ENCODE measurements at regions not wholly inside any gene's neighbourhood (a gene's known extent, or its start where the extent isn't known, plus 50 kb on each side); places are given as distances from the start of the nearest gene placed in this dataset.
"Not testable (repeated sequence)": the region's sequence is repeated elsewhere in the genome, so short reads cannot be mapped to it uniquely, and the experiment has no call there.

DNA sequence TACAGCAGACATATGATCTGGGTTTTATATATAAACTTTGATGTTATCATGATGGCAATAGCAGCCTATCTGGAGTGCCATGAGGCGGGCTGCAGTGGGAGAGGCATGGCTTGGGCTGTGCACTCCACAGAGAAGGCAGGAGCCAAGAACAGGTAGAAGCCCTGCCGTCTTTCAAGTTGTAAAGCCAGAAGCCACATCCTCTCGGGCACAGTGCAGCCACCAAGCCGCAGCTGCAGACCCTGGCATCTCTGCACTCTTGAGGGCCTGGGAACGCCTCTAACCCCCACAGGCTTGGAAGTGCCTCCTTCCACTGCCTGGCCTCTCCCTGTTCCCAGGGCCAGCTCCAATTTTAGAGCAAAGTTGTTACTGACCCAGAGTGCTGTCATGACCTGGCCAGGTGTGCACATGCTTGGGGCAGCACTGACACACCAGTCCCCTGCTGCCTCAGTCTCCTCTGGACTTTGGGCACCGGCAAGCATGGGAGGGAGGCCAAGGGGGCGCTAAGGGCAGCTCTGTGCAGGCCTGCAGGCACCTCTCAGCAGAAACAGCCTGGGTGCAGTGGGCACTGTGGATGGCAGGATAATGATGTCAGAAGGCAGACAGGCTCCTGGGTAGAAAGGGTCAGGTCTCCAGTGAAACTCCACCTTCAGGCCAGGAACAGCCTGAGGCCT lies 1619.8 kb upstream of the PRMT6 start:
- no peak for DNase-seq

DNA sequence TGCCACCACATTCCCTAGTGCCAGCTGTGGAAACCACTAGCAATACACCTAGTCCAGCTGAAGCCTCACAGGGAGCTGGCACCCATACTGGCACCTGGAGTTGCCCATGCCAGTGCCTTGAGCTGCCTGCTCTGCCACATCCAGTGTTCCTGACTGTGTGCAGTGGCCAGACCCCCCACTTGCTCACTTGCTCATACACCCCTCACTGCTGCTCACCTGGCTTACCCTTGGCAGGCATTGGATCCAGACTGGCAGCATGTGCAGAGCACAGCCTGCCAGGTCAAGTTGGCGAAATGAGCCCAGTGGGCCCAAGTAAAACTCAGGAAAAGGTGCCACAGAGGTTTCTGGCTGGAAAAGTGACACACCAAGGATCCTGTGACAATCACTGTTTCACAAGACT lies 1618.6 kb upstream of the PRMT6 start:
- no peak for DNase-seq

DNA sequence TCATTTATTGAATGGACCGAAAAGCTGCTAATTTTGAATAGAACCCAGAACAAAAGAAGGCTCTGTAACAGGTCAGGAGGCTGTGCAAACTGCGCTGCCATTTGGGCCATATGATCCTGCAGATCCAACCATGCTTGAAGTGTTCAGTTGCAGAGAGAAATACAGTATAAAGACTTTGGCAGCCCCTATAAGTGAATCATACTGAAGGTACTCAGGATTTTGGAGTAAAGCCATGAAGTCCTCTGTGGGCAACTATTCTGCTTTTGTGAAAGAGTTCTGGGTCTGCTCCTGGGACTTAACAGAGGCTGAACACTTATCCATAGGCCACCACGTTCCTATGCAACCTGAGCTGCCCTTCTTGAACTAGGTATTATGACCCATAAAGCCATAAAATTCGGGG lies 1613.6 kb upstream of the PRMT6 start:
- DNase-seq, result no peak

DNA sequence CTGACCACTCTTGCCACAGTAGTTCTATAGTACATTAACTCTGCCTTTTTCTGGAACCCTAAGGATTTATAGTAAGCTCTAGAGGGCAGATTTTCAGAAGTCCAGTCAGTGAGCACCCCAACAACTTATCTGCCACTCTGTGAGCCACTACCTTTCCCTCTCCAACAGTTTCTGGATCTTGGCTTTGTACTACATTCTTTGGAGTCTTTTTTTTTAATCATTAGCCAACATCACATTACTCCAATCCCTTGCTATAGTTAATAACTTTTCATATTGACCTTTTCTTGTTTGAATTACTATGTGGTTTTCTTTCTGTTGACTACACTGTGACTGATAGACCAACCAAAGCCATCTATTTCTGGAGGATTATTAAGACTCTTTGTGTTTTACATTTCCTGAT lies 1596.7 kb upstream of the PRMT6 start:
- DNase-seq, result no peak

DNA sequence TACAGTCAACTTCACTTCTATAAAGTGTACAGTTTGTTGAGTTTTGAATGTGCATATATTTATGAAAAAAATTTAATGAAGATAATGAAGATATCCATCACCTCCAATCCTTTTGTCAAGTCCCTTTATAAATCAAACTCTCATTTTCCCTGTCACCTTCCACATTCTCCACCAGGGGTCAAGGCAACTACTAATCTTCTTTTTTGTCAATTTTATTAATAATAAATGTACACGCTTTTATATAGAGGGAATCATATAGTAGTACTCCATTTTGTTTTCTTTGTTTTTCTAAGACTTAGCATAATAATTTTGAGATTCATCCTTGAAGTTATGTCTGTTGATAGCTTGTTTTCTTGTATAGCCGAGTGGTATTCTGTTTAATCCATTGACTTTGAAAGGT lies 1594.2 kb upstream of the PRMT6 start:
- no peak for DNase-seq

DNA sequence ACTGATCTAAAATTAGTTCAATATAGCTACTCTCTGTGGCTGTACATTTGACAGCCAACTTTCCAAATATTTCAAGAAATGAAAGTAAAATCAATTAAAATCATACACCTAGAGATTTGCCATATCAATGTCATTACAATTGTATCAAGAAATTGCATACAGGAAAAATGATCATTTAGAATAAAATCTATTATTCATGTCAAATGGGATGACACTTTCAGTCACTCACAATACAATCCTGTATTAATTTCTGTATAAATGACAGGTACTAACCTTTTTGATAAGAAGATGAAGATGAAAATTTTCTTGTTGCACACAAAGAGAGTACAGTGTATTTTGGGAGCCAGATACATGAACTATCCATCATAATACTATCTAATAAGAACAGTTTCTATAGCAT lies 1588.9 kb upstream of the PRMT6 start:
- no peak for DNase-seq

DNA sequence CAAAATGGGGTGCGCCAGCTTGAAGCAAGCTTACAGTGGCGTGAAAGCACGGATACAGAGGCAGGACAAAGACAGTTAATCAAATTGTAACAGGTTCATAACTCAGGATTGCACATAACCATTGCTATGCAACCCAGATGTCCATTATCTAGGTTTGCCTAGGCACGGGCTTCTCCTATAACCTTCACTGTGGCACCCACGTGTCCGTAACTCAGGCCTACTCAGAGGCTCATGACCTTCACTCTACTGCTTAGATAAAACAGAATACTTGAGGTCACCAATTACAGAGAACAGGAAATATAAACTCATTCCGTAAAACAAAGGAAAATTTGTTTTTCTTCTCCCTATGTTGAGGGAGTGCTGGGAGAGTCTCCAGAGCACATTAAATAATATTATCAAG lies 1585.9 kb upstream of the PRMT6 start:
- not testable (repeated sequence) for DNase-seq

DNA sequence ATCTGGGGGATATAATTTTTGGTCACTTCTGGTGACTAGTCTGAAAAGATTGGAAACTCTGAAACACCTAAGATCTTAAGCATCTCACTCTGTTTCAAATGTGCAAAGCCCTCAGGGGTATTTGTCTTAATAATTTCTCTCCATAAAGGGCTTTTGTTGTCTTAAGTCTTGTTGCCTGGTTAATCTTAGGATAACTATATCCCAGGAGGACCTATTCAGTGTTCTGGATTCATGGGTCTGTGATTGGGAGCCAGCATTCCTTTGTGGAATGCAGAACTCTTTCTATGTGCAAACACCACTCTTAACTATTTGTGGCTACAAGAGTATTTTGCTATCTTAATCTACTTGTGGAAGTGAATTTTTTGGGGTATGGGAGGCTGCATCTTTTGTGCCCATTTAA lies 1573.0 kb upstream of the PRMT6 start:
- no peak for DNase-seq

DNA sequence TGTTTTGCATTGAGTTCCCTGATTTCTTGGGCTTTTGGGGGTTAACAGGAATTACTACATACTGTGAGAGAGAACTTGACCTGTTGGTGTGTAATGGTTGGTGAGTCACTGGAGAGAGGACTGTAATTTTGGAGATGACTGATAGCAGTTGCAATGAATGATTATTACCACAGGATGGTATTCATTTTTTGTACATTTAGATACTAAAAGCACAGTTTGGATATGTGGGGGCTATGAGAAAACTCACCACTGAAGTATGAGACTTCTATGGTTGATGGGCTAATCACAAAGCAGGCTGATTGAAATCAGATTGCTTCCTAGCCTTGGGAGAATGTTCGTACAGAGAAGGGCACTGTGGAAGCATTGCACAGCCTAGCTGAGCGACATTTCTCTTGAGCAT lies 1571.3 kb upstream of the PRMT6 start:
- no peak for DNase-seq

DNA sequence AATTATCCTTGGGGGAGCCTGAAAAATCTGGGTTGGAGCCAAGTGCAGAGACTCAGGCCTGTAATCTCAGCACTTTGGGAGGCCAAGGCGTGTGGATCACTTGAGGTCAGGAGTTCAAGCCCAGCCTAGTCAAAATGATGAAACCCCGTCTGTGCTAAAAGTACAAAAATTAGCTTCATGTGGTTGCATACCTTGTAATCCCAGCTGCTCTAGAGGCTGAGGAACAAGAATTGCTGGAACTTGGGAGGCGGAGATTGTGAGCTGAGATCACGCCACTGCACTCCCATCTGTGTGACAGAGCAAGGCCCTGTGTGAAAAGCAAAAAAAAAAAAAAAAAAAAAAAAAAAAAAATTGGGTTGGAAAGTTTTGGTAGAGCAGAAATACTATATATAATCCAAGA lies 1563.6 kb upstream of the PRMT6 start:
- DNase-seq, result no peak

DNA sequence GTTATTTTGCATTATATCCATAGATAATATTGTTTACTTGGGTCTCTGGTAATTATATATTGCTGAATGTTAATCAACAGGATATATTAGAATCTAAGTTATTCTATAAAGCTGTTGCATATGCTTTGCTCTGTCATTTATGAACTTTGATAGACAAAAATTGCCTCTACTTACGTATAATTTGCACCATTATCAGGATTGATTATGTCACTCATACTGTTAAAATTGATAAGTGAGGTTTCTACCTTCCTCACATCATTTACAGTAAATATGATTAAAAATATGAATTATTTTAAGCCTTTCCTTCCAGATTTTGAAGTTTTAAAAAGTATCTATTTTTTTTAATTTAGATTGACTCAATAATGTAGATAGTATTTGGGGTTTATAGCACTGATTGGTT lies 1540.4 kb upstream of the PRMT6 start:
- DNase-seq, result no peak

DNA sequence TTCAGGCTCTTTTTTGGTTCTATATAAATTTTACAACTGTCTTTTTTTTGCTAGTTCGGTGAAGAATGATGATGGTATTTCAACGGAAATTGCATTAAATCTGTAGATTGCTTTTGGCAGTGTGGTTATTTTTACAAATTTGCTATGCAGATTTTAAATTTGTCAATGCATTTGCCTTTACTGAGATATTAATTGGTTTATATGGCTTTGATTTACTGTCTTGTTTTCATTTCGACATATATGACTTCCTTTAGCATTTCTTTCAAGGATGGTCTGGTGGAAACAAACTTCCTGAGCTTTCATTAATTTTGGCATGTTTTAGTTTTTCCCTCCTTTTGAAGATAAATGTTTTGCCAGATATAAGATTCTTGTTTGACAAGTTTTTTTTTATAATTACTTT lies 1522.5 kb upstream of the PRMT6 start:
- no peak for DNase-seq

DNA sequence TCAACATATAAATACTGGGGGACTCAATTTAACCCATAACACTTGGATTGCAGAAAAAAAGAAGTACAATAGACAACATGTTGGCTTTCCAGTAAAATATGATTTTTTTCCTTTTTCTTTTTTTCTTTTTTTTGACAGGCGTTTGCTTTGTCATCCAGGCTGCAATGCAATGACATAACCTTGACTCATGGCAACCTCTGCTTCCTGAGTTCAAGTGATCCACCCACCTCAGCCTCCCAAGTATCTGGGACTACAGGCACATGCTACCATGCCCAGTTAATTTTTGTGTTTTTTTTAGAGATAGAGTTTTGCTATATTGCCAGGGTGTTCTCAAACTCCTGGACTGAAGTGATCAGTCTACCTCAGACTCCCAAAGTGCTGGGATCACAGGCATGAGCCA lies 1512.0 kb upstream of the PRMT6 start:
- DNase-seq, result no peak

DNA sequence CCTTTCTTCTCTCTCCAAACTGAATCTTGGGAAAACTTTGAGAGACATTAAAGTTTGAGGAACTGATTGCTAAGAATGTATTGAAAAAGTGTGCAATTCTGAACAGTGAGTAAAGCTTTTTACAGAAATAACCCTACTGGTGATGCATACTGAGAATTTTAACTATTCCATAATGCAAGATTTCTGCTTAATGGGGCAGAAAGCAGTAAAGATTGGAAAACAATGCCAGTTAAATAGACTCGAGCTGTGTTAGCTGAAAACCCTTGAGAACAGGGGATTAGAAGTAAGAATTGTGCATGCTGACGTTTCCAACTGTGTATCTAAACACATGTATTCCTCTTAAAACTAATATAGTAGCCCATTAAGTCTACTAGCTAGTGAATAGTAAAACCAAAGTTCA lies 1500.2 kb upstream of the PRMT6 start:
- no peak for DNase-seq

DNA sequence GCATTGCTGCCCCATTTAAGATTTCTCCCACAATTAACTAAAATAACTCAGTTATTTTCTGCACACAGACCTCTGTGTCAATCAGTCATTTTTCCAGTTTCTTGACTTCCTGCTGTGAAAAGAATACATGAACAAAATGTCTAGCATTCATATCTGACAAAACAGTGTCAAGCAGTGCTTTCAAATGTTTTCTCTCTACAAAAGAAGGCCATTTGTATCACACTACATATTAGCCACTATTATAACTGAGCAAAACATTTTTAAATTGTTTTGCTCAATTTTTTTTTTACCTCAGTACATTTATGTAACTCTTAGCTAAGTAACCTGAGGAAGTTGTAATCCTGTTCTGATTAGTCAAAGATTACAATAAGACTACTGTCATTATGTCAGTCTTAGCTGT lies 1498.5 kb upstream of the PRMT6 start:
- DNase-seq, result no peak

DNA sequence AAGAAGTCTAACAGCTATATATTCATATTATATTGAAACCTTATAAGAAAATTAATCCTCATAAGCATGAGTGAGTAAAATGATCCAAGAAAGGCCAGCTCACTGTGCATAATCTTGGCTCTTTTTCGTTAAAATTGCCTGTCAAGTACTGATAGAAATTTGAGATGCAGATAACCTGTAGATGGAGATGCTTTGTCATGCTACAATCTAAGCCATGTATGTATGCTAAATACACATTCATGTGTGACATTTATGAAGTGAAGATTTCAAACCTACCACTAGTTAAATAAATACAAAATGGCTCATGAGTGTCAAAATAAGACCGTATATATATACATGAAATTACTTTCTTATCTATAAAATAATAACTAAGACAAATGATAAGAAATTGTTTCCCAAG lies 1491.5 kb upstream of the PRMT6 start:
- no peak for DNase-seq

DNA sequence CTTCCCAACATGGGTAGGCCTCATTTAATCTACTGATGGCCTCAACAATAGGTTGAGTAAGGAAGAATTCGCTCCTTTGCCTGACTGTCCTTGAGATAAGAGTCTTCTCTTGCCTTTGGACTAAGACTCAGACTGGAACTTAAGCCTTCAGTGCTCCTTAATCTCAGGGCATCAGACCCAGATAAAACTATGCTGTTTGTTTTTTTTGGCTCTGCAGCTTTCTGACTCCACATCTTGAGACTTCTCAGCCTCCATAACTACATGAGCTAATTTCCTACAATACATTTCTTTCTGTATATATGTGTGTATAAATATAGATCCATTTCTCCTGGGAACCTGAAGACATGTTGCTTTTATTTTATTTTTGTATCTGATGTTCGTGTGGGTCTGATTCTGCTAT lies 1470.7 kb upstream of the PRMT6 start:
- no peak for DNase-seq

DNA sequence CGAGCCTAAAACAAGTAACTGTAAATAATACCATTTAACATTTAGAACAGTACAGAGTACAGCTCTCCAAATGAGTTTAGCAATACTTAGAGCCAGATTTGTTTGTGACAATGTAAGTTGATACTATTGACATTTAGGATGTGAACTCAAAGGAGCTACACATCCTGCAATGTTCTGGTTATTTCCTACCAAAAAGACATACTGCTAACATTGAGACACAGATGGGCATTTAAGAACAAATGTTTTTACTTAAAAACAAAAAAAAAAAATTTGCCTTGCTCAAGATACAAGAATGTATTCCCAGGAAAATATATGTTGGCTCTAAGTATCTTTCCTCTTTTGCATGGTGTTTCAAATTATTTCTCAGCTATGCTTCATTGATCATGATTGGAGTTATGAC lies 1464.8 kb upstream of the PRMT6 start:
- no peak for DNase-seq

DNA sequence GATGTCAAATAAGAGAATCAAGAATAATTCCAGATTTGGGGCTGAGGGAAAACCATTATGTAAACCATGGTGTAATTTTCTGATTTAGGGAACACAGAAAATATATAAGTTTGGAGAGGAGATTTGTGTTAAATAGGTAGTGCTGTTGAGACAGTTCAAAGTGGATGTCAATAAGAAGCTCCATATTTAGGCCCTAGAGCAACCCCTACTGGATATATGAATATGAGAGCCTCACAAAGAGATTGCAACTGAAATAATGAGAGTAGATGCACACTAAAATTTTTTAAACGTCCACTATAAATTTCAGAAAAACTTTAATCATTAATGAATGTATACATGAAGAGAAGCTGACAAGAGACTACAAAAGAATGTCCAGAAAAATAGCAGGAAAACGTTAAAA lies 1447.8 kb upstream of the PRMT6 start:
- peak; percentile 2 for DNase-seq

DNA sequence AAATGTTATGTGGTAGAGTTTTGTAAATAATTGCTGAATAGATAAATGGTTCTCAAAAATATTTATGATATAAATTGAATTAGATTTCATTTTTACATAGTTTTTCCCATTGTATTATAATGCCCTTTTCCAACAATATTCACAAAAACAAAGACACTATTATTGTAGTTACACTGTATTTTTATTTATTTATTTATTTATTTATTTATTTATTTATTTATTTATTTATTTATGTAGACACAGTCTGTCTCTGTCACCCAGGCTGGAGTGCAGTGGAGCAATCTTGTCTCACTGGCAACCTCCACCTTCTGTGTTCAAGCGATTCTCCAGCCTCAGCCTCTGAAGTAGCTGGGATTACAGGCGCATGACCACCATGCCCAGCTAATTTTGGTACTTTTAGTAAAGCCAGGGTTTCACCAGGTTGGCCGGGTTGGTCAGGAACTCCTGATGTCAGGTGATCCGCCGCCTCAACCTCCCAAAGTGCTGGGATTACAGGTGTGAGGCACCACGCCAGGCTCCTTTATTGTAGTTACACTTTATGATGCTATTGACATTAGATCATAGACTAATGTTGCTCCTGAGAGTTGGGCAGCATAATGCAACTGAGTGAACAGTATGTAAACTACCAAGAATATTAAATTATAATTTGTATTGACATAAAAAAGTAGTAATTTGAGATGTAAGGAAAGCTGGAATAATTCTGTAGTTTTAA lies 1430.0 kb upstream of the PRMT6 start:
- no peak for DNase-seq

DNA sequence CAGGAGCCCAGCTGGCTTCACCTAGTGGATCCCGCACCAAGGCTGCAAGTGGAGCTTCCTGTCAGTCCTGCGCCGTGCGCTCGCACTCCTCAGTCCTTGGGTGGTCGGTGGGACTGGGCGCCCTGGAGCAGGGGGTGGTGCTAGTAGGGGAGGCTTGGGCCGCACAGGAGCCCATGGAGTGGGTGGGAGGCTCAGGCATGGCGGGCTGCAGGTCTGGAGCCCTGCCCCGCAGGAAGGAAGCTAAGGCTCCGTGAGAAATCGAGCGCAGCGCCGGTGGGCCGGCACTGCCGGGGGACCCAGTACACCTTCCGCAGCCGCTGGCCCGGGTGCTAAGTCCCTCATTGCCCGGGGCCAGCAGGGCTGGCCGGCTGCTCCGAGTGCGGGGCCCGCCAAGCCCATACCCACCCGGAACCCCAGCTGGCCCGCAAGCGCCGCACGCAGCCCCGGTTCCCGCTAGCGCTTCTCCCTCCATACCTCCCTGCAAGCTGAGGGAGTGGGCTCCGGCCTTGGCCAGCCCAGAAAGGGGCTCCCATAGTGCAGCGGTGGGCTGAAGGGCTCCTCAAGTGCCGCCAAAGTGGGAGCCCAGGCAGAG lies 1425.2 kb upstream of the PRMT6 start:
- DNase-seq, result not testable (repeated sequence)

DNA sequence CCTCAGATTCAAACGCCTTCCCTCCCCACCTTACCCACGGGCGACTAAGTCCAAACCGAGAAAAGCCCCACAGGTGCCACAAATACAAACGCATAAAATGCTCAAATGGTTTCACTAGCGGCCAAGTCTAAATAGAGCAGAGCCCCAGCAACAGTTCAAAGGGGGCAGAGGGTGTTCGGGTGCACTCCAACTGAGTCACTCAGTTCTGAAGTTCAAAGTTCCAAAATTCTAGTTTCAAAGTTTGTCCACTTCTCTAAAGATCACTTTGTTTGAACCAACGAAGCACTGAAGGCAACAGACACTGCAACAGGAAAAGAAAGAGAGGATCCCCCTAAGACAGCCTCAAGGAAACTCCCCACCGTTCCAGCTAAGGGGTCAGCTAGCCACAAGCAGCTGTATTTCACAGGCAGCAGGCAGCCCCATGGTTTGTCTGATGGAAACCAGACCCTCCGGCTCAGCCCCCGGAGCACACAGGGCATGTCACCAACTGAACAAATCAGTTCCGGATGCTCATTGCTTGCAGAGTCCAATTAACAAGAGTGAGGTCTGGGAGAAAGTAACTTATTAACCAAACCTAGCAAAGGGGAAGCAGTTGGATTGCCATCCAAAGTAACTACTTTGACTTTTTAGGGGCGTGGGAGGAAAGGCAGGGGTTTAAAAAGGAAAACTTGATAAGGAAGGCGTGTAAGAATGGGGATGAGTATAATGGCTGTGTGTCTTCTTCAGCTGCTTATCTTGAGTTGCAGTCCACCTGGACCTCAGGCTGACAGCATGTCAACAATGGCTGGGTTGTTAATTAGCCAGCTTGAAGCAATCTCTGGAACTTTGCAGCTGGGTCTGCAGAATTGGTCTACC lies 1423.9 kb upstream of the PRMT6 start:
- no peak for DNase-seq

DNA sequence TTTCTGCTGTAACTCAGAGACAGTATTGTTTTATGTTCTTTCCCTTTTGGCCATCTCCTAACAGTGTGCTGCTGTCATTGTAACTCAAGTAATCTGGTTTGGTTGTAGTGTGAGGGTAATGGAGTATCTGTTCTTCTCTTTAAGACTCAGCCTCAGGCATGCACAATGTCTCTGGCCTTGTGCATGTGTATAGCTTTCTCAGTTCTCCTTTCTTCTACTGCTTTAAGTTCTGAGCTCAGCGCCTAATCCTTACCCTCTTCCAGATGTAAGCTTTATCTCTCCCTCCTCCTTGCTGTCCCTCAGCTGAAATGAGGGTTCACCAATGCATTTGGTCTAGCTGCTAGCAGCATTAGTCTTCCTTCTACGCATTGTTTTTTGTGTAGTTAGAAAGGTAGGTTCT lies 1420.4 kb upstream of the PRMT6 start:
- no peak for DNase-seq

DNA sequence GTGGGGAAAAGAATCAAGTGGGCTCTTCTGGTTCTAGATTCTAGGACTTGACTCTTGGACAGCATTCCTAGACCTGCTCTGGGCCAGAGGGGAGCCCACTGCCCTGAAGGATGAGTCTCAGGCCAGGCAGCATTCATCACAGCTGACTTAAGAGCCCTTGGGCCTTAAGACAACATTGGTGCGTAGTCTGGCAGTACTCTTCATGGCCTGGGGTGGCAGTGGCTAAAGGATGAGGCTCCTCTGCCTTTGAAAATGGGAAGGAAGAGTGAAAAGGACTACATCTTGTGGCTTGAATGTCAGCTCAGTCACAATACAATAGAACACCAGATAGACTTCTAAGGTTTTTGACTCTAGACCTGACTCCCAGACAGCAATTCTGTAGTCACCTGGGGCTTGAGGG lies 1415.1 kb upstream of the PRMT6 start:
- DNase-seq, result no peak
